ENCODE measurements at regions not wholly inside any gene's neighbourhood (a gene's known extent, or its start where the extent isn't known, plus 50 kb on each side); places are given as distances from the start of the nearest gene placed in this dataset.
"Not testable (repeated sequence)": the region's sequence is repeated elsewhere in the genome, so short reads cannot be mapped to it uniquely, and the experiment has no call there.

DNA sequence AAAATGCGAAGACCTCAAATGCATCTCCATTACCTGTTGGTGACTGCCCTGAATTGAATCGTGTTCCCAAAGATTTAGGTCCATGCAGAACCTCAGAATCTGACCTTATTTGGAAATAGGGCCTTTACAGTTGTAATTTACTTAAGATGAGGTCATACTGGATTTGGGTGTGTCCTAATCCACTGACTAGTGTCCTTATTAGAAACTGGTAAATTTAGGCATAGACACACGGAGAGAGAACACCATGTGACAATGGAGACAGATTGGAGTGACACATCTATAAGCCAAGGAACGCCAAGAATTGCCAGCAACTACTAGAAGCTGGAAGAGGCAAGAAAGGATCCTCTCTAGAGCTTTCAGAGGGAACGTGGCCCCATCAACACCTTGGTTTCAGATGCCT lies 203.1 kb downstream of the SMAD2 start:
- DNase-seq, result no peak

DNA sequence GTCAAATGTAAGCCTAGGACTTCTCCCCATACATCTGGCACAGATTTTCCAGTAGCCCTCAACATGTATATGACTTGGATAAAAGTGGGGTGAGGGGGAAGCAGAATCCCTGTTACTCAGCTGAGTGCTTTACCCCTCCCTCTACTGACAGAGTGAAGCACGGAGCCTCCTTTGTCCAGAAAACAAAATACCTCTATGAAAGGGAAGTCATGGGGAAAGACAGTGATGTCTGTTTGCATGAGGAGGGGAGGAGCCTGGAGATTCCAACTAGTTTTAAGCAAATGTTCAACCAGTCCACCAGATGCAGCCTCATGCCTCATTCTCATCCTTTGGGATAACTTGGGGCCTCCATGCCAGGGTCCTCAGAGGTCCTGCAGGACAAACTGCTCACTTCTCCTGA lies 203.9 kb downstream of the SMAD2 start:
- no peak for DNase-seq

DNA sequence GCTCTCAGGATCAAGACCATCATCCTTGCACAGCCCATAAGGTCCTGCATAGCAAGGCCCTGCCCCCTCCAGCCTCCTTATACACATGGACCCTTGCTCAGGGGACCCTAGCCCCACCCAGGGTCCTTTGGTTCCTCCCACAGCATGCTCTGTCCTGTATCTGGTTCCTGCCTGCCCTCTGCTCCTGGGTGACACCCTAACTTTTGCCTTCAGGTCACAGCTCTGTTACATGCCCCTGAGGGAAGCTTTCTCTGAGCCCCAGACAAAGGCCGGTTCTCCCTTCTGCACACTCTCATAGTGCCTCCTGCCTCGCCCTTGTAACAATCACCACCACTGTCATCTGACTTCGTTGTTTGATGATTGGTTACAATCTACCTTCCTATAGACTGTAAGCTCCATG lies 204.8 kb downstream of the SMAD2 start:
- no peak for DNase-seq

DNA sequence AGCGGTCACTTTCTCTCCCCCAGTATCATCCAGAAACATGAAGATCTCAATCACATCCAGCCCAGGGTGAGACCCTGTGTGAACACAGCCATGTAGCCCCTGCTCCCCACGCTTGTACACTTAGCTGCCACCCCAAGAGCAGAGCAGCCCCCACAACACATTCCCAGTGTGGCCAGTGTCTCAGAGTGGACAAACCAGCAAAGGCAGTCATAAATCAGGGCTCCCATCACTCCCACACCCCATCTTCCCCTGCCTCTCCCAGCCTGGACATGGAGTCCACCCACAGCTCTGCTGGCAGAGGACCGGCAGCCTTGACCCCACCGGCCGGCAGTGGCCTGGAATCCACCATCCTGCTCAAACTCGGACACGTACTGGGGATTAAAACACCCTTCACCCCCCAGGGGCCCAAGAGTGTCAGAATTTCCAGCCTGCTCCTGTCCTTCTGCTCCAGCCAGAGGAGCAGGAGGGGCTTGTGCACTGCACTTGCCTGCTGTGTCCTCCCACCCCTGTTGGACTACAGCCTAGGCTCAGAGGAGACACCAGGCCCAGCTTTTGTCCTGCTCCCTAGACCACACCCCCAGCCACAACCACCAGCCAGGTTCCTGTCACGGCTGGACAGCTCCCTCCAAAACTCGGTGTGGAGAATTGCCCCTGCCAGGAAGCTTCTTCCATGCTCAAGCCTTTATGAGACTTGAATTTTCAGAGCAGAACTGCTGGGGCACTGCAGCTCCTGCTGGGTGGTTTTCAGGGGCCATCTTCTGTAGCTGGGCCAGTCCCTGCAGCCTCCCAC lies 206.1 kb downstream of the SMAD2 start:
- no peak for DNase-seq

DNA sequence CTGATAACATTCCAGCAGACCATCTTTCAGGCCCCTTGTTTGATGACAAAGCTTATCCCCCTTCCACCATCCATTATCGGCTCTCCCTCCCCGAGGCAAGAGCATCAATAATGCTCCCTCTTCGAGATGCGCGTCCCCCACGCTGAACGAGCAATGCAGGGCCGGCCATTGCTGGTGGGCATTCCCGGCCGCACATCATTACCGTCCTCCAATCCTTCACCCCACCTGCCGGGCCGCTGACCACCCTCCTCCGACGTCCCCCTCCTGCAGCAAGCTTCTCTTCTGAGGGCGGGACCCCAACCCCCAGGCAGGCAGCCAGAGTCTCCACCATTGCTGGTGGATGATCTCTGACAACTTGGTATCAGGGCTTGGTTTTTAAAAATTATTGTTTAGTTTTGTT lies 208.6 kb downstream of the SMAD2 start:
- no peak for DNase-seq

DNA sequence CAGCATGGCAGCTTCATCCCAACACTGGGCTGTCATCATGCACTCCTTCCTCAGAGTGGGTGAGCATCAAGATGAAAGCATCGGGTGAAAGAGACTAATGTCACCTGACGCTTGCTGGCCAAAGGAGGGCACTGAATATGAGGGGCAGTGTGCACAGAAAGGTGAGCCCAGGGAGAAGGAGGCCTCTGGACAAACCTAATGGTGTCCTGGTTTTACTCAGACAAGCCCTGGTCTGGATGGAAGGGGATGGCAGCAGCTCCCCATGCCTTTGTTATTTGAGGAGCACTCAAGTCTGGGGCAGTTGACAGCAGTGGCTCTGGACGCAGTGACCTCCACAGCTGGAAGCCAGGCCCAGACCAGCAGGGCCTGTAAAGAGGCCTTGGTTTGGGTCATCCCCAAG lies 209.7 kb downstream of the SMAD2 start:
- no peak for DNase-seq

DNA sequence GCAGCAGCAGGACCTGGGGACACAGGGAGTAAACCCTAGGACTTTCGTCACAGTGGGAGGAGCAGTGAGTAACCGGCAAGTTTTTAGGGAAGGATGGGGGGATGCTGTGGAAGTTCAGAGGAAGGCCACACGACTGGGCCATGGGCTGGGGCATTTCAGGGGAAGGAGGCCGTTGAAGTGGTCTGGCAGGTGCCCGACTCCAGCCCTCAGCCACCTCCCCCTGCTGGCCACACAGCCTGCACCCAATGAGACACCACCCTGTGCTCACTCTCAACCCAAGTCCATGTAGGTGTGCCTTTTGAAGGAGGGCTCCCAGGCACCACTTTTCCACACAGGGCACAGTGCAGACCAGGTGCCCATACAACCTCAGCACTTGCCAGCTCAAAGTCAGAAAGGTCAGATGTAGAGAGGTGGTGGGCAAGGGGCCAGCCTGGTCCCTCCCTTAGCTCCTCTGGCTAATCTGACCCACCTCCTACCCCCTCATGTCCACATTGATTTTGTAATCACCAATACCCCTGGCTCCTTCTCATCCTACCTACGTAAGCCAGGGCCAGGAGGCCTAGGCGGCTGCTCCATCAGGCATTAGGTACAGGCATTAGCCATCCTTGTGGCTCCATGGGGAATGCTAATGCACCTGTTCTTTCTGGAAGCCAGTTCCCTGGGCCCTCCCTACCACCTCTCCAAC lies 211.2 kb downstream of the SMAD2 start:
- no peak for DNase-seq

DNA sequence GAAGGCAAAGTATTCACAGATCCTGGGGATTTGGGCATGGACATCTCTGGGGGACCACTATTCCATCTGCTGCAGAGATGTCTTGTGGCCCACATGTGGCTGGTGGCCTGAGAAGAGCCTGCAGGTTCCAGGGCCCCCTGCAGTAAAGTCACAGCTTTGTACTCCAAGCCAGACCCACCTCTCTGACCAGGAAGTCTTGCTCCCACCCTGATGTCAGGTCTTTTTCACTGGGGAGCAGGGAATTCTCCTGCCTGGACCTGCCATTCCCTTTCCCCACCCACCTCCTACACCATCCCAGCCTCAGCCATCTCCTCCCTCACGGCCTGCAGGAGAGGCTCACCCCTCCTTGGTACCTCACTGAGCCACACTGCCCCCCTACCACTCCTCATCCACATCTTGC lies 211.8 kb downstream of the SMAD2 start:
- no peak for DNase-seq

DNA sequence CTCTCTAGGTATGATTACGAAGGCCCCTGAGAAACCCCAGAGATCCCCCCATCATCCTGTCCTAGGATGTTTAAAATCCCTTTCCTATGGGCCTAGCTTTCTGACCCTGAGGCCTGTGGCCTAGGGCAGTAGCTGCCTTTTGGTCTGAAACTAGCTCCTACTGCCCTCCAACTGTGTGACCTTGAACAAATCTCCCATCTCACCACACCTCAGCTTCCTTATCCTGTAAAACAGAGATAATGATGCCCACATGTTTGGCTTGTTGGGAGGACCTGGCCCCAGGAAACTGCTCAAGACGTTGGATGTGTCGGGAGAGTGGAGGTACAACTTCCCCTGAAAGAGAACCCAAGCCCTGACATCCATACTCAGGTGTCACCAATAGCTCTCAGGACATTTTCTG lies 213.2 kb downstream of the SMAD2 start:
- no peak for DNase-seq

DNA sequence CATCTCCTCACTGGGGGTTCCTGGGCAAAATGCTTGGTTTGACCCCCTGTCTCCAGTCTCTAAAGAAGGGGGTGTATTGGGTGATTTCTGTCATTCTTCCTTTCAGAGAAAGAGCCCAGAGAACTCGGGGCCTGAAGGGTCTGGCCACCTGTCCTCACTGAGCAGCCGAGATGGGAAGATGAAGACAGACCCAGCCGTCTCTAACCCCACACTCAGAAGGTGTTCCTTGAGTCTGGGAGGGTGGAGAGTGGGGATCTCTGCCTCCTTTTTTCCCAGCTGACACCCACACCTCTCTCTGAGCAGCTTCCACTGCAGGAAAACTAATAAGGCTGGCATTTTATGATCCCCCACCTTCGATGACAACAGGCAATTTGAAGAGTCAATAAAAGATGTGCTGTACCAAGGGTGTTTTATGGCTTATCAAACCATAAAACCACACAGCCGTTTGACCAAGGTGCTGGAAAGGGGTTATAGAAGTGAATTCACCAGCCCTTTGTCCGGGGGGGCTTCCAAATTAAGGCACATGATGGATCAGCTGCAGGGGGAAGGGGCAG lies 213.8 kb downstream of the SMAD2 start:
- no peak for DNase-seq

DNA sequence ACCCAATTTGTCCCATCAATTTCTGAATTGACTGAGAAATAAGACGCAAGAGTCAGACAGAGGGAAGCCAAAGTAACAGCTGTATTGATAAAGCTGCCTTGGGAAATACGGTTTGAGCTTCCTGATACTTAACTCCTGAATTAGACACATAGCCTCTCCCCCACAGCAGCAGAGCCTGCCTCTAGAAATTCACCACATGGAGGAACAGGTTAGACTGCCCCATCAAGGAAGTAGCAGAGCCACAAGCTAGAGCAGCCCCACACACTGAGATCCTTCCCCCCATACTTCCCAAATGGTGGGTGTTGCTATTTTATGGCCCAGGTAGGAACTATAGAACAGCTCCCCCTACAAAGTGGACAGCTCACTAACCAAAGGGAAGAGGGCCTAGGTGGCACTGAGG lies 220.0 kb downstream of the SMAD2 start:
- no peak for DNase-seq

DNA sequence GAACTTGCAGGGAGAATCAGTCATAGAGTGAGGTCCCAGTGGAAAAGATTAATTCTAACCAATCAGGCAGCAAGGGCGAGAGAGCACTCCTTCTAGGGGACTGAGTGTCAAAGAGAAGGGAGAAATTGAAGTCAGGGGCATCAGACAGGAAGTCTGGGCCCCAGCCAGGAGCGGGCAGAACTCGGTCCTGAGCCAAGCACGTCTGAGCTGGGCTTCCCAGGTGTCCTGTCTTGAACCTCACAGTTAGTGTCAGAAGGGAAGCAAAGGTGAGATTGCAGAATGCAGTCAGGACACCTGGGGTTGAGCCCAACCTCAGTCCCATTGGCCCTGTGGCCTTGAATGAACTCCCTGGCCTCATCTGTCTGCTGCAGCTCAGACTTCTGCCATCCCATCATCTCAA lies 220.9 kb downstream of the SMAD2 start:
- DNase-seq, result no peak

DNA sequence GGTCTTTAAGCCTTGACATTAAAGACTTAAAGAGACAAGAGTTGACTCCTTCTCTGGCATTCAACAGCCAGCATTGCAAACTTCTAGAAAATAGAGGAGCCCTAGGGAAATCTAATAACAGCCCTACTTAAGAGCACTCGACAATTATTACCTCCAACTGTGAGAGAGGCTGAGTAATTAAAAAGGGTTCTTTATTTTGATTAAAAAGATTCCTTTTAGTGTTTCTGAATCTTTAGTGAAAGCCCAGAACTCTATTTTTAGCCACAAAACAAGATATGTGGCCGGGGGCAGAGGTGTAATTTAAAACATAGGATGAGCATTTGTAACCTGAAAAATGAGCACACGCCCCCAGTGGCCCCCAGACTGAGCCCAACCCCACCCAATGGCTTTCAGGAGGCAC lies 222.3 kb downstream of the SMAD2 start:
- no peak for DNase-seq

DNA sequence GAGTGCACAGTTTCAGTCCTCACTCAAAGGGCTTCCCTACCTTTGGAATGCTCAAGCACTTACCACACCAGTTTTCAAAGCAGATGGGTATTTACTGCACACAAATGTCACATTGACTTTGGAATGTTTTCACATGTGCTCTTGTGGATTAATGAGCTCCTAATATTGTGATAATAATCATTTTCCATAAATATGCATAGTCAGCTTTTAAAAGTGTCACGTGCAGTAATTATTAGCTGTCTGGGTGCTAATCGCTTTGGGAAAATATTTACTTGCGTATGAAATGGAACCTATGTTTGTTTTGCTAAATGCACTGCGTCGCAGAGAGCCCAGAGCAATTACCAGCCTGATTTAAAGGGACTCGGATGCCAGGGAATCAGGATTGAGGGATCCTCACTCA lies 229.3 kb downstream of the SMAD2 start:
- DNase-seq, result no peak

DNA sequence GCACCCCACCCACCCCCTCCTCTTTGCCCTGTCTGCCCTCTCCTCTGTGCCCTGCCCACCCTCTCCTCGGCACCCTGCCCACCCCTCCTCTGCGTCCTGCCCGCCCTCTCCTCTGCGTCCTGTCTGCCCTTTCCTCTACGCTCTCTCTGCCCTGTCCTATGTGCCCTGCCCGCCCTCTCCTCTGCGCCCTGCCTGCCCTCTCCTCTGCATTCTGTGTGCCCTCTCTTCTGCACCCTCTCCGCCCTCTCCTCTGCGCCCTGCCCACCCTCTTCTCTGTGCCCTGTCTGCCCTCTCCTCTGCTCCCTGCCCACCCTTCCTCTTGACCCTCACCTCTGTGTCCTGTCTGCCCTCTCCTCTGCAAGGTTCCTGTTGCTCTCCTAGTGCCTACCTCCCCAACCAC lies 233.6 kb downstream of the SMAD2 start:
- no peak for DNase-seq

DNA sequence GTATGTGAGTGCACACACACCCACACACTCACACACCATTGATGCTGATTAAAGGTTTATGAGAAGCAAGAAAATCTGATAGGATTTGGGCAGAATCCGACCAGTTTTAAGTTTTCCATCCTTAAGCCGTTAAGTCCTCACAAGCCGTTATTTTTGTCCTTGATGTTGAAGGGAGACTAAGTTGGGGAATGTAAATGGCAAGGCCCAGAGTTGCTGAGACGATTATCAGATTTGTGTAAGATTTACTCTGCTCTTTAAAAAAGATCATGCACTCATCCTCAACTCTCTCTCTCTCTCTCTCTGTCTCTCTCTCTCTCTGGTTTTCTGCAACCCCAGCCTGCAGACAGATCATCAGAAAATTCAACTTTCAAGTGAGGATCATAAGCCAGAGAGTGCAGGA lies 238.8 kb downstream of the SMAD2 start:
- DNase-seq, result no peak

DNA sequence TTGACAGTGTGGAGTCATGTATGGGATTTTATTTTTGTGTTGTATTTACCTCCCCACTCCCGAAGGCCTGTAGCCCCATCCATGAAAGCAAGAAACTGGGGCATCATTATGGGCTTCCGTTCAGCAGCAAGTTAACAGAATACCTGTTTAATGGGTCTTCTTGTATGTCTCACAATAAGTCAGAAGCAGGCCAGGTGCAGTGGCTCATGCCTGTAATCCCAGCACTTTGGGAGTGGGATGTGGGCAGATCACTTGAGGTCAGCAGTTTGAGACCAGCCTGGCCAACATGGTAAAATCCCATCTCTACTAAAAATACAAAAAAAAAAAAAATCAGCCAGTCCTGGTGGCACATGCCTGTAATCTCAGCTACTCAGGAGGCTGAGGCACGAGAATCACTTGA lies 239.7 kb downstream of the SMAD2 start:
- not testable (repeated sequence) for DNase-seq

DNA sequence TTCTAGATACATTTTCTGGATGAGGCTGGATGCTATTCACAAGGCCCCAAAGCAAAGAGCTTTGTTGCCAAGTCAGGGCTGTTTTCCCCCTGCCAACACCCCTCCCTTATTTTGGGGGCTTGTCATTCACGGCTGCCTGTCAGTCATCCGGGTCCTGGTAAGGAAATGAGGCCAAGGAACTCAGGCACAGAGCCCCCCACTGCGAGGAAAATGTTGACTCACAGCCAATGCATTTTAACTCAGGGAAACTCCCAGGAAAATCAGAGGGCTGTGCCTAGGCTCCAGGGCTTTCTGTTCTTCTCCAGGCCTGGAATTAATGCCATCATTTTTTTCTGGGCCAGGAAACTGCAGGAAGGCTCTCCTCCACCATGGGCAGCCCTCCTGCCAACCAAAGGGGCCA lies 241.1 kb downstream of the SMAD2 start:
- DNase-seq, result no peak

DNA sequence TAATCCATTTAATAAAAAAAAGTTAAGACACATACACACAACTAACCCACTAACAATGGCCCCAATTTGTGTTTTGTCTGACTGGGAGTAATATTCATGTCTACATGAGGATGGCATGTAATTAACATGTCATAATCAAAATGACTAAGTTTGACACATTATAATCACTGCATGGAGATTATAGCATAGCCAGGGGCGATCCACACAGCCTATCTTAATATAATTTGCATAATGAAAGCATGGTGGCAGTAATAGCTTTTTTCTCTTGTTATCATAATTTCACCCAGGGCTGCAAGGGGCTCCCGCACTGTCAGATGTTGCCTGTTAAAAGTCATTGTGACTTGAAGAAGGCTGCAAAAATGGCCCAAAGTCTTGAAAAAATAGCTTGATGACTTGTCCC lies 243.7 kb downstream of the SMAD2 start:
- no peak for DNase-seq

DNA sequence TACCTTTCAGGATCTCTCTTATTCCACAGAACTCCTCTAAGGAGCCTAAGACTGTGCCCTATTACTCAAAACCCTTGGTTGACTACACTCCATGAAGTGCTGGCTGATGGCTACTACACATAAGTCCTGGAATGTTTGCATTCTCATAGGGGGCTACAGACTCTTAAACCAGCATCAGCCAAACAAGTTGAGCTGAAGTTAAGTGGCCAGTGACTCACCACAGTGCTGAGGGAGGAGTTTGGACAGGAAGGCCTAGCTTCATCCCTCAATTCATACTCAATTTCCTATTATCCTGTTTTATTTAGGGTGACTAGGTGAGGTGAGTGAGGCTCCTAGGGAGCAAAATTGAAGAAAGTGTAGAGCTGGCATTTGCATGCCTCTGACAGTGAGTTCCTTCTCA lies 246.7 kb downstream of the SMAD2 start:
- DNase-seq, result no peak

DNA sequence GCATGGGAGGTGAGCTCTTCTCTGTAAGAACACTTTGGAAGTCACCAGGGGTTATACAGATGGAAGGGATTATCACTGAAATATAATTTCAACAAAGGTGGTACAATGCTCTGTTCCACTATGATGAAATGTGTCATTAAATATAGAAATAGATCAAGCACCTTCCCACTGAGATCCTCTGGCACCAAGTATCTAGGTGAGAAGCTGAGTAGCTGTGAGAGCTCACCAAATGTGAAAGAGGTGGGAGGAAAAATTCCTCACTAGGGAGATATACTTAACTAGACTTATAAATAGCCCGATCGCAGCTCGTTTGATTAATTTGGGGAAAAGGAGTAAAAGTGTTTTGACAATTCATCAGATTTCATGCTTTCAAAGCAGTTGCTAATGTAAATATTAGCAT lies 247.6 kb downstream of the SMAD2 start:
- DNase-seq, result no peak

DNA sequence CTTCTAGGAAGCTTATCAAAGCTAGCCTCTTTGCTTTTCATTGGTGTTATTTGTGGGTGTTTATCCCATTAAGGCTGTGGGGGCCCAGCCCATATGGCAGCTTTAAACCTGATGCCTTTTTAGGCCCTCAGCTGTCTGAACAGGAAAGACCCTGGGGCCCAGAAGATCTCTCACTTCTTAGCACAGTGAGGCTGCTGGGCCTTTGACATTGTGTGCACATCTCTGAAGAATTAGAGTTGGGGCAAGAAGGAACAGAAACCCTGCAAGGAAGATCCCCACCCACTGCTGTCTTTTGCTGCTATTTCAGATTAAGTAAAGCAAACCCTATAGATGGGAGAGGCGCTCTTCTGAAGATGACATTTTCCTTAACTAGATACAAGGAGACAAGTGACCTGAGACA lies 250.0 kb downstream of the SMAD2 start:
- no peak for DNase-seq

DNA sequence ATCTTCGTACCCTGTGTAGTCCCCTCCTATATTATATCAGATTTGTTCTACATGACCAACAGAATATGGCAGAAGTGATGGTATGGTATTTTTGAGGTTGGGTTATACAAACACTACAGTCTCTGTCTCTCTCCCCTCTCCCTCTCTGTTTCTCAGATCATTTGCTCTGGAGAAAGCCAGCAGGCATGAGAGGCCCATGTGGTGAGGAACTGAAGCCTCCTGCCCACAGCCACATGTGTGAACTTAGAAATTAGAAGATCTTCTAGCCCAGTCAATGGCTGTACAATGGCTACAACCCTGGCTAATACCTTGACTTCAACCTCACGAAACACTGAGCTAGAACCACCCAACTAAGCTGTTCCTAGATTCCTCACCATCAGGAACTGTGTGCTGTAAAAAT lies 250.6 kb downstream of the SMAD2 start:
- DNase-seq, result no peak

DNA sequence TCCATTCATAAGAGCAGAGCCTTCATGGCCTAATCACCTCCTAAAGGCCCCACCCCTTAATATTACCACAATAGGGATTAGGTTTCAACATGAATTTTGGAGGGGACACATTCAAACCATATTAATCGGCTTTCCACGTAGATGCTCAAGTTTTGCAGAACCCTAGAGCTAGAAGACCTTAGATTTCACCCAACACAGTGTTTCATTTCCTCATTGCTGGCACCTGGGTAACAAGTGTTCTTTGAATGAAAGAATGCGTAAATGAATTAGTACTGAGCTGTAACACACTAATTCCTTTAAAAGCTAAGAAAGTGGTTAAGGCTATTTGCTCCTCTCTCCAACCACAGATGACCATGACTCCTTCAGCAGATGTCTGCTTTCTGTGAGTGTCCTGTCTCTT lies 252.5 kb downstream of the SMAD2 start:
- no peak for DNase-seq

DNA sequence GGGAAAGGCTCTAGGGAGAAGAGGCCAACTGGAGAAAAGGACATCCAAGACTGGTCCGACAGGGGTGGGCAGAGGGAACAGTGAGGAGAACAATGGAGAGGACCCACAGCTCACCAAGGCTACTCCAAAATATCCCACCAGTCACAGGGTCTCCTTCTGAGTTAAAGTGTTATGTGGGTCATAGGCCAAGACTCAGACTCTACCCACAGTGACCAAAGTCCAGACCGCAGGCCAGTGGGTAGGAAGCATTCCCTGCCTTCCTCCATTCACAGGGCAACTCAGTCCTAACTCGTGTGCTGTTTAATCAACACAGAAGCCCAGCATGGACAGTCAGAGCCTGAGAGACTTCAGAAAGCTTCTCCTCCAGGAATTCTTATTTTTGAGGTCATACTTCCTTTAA lies 260.6 kb downstream of the SMAD2 start:
- DNase-seq, result no peak
